ENCODE measurements at regions not wholly inside any gene's neighbourhood (a gene's known extent, or its start where the extent isn't known, plus 50 kb on each side); places are given as distances from the start of the nearest gene placed in this dataset.
"Not testable (repeated sequence)": the region's sequence is repeated elsewhere in the genome, so short reads cannot be mapped to it uniquely, and the experiment has no call there.

GRCh38 chr3:144865948-144866347, 894.3 kb downstream of the DIPK2A start:
- no peak overlapping the region for H3K4me3 ChIP-seq
- peaks cover 0 to 9% of the 10 kb centered on the region in 2 donors for H3K4me1 ChIP-seq (replicated peaks in 1 of 2)
- in situ Hi-C loops (cut with MboI; ENCODE audit: low pct_unique_long_range_greater_than_20kb in 2 of 9, low sequenced_read_pairs in 9 of 9, unreplicated experiment in 9 of 9) = no loop called here
- peak in 5 of 8 experiments; percentile 13 to 79 (median 50) for ATAC-seq (replicated peaks in 6 of 8)
- no peak overlapping the region for H3K27ac ChIP-seq

GRCh38 chr3:144866476-144866875, 894.9 kb downstream of the DIPK2A start:
- 0 to 100% (median 85%) methylated on average over 1 to 2 of the region's 2 CpGs for whole genome bisulfite sequencing, 10 experiments
- in situ Hi-C loops (cut with MboI; ENCODE audit: low pct_unique_long_range_greater_than_20kb in 2 of 9, low sequenced_read_pairs in 9 of 9, unreplicated experiment in 9 of 9) = no loop called here
- H3K4me1 ChIP-seq (replicated peaks in 1 of 2) = peaks cover 0 to 9% of the 10 kb centered on the region in 2 donors
- no peak overlapping the region for H3K27ac ChIP-seq
- no peak overlapping the region for H3K4me3 ChIP-seq
- no peak for ATAC-seq (replicated peaks in 6 of 8)

DNA sequence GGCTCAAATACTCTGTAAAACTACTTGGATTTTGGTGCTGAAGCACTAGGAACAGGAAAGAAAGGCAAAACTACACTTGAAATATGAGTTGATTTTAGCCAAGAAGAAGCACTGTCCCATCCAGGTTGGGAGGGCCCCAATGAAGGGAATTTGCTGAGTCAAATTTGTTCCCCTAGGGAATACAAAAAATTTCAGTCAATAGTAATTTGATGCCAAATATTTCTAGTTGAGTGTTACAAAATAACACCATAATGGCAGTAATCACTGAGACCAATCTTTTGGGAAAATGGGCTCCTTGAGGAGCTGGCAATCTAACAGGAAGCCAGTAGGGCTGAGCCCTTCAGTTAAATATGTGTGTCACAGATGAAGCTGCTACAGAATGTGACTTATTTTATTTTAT, 896.9 kb downstream of the DIPK2A start:
- H3K27ac ChIP-seq = no peak overlapping the region
- H3K4me1 ChIP-seq (replicated peaks in 1 of 2) = peaks cover 0 to 9% of the 10 kb centered on the region in 2 donors
- ATAC-seq (replicated peaks in 6 of 8) = no peak
- in situ Hi-C loops (cut with MboI; ENCODE audit: low pct_unique_long_range_greater_than_20kb in 2 of 9, low sequenced_read_pairs in 9 of 9, unreplicated experiment in 9 of 9) = no loop called here
- no peak overlapping the region for H3K4me3 ChIP-seq

- no peak overlapping the region for H3K27ac ChIP-seq
- WGBS, 10 experiments = 70 to 100% (median 94%) methylated on average over 1 of the region's 1 CpG; no CpG with 5 or more reads in 4 of the 10 experiments
- no peaks in the 10 kb centered on the region for H3K4me1 ChIP-seq (replicated peaks in 1 of 2)
- H3K4me3 ChIP-seq = no peak overlapping the region
- in situ Hi-C loops (cut with MboI; ENCODE audit: low pct_unique_long_range_greater_than_20kb in 2 of 9, low sequenced_read_pairs in 9 of 9, unreplicated experiment in 9 of 9) = no loop called here
- peak in 3 of 8 experiments; percentile 53 to 58 (median 58) for ATAC-seq (replicated peaks in 6 of 8)
These were observed 901.4 kb downstream of the DIPK2A start for GRCh38 chr3:144873066-144873465.

GRCh38 chr3:144875211-144875610, 903.6 kb downstream of the DIPK2A start:
- in situ Hi-C loops (cut with MboI; ENCODE audit: low pct_unique_long_range_greater_than_20kb in 2 of 9, low sequenced_read_pairs in 9 of 9, unreplicated experiment in 9 of 9) = no loop called here
- ATAC-seq (replicated peaks in 6 of 8) = no peak

GRCh38 chr3:144877356-144877755, 905.7 kb downstream of the DIPK2A start:
- H3K4me3 ChIP-seq = no peak overlapping the region
- no peak for ATAC-seq (replicated peaks in 6 of 8)
- in situ Hi-C loops (cut with MboI; ENCODE audit: low pct_unique_long_range_greater_than_20kb in 2 of 9, low sequenced_read_pairs in 9 of 9, unreplicated experiment in 9 of 9) = no loop called here
- no peak overlapping the region for H3K27ac ChIP-seq
- WGBS, 10 experiments = 33 to 100% (median 84%) methylated on average over 3 to 9 of the region's 9 CpGs
- H3K4me1 ChIP-seq (replicated peaks in 1 of 2) = no peaks in the 10 kb centered on the region

More at GRCh38 chr3:144875211-144875610, 903.6 kb downstream of the DIPK2A start:
- Histone ChIP-seq H3K4me1 (replicated peaks in 1 of 2) (no peaks in the 10 kb centered on the region), H3K27ac (no peak overlapping the region), H3K4me3 (no peak overlapping the region)

DNA sequence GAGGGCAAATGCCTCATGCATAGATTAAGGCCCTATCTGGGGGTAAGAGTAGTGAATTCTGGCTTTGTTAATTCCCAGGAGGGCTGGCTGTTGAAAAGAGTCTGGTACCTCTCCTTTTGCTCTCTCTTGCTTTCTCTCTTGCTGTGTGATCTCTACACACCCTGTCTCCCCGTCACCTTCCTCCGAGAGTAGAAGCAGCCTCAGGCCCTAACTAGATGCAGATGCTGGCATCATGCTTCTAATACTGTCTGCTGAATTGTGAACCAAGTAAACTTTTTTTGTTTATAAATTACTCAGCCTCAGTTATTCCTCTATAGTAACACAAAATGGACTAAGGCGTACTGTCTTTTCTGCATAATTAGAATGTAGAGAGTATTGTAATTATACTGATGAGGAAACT, 908.1 kb downstream of the DIPK2A start:
- ATAC-seq (replicated peaks in 6 of 8) = no peak
- in situ Hi-C loops (cut with MboI; ENCODE audit: low pct_unique_long_range_greater_than_20kb in 2 of 9, low sequenced_read_pairs in 9 of 9, unreplicated experiment in 9 of 9) = no loop called here
- WGBS, 10 experiments = 19 to 100% (median 90%) methylated on average over 1 to 3 of the region's 3 CpGs; no CpG with 5 or more reads in 1 of the 10 experiments
- H3K27ac ChIP-seq = no peak overlapping the region
- no peak overlapping the region for H3K4me3 ChIP-seq
- H3K4me1 ChIP-seq (replicated peaks in 1 of 2) = no peaks in the 10 kb centered on the region

DNA sequence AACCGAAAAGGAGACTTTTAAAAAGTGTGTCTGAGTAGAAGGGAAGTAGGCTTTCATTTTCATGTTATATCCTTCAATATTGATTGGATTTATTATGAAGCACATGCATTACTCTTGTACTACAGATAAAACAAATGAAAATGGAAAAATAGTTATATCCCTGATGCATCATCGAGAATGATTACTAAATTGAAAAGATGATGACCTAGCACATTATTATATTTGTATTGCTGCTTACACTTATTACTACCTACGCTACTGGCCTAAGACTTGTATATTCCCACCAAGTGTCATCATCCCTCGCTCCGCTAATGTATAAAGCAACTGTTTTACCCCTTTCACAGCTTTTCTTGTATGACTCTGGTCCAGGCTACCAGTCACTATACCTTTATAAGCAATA, 922.4 kb downstream of the DIPK2A start:
- ATAC-seq (replicated peaks in 6 of 8) = no peak
- no peak overlapping the region for H3K27ac ChIP-seq
- H3K4me3 ChIP-seq = no peak overlapping the region
- in situ Hi-C loops (cut with MboI; ENCODE audit: low pct_unique_long_range_greater_than_20kb in 2 of 9, low sequenced_read_pairs in 9 of 9, unreplicated experiment in 9 of 9) = no loop called here
- 37 to 100% (median 88%) methylated on average over 2 to 5 of the region's 5 CpGs for WGBS, 10 experiments
- H3K4me1 ChIP-seq (replicated peaks in 1 of 2) = peaks cover 0 to 6% of the 10 kb centered on the region in 2 donors

DNA sequence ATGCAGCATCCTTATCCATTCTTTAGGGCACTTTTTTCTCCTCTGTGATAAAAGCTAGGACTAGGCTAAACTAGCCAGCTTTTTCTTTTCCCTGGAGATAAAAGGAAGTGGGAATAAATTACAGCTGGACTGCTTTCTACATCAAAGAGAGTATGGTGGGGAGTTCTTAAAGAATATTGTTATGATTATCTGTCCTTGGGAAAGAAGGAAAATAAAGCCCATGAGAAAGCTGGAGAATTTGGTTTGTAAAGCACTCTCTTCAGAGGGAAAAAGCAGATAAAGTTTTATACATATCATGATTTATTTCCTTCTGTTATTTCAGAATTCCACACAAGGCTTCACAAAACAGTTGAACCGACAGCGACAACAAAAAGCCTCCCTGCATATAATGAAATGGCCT, 923.0 kb downstream of the DIPK2A start:
- no peak overlapping the region for H3K4me3 ChIP-seq
- 7 to 71% (median 61%) methylated on average over 1 to 2 of the region's 2 CpGs; no CpG with 5 or more reads in 2 of the 10 experiments for WGBS, 10 experiments
- H3K4me1 ChIP-seq (replicated peaks in 1 of 2) = peaks cover 0 to 6% of the 10 kb centered on the region in 2 donors
- in situ Hi-C loops (cut with MboI; ENCODE audit: low pct_unique_long_range_greater_than_20kb in 2 of 9, low sequenced_read_pairs in 9 of 9, unreplicated experiment in 9 of 9) = no loop called here
- H3K27ac ChIP-seq = no peak overlapping the region
- ATAC-seq (replicated peaks in 6 of 8) = peak in 4 of 8 experiments; percentile 32 to 48 (median 40)

GRCh38 chr3:144900366-144900765, 928.7 kb downstream of the DIPK2A start:
- in situ Hi-C loops (cut with MboI; ENCODE audit: low pct_unique_long_range_greater_than_20kb in 2 of 9, low sequenced_read_pairs in 9 of 9, unreplicated experiment in 9 of 9) = no loop called here
- H3K4me1 ChIP-seq (replicated peaks in 1 of 2) = no peaks in the 10 kb centered on the region
- H3K27ac ChIP-seq = no peak overlapping the region
- no peak overlapping the region for H3K4me3 ChIP-seq
- no peak for ATAC-seq (replicated peaks in 6 of 8)

DNA sequence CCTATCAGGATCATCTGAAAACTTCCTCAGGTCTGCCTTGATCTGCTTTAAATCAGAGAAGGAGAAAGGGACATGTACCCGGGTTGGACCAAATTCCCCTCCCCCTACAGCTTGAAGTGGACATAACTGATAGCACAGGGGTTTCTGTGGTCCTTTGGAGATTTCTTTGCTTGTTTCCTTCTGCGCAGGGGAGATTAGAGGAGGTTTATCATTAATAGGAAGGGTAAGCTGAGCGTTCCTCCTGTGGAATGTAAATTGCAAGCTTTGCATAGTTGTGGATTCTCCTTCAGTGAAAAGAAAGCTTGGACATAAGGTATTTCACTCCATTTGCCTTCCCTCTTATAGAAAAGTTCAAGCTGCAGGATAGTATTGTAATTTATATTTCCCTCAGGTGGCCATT, 936.0 kb downstream of the DIPK2A start:
- 0 to 78% (median 60%) methylated on average over 1 to 3 of the region's 3 CpGs; no CpG with 5 or more reads in 2 of the 10 experiments for WGBS, 10 experiments
- not testable (repeated sequence) for H3K27ac ChIP-seq

DNA sequence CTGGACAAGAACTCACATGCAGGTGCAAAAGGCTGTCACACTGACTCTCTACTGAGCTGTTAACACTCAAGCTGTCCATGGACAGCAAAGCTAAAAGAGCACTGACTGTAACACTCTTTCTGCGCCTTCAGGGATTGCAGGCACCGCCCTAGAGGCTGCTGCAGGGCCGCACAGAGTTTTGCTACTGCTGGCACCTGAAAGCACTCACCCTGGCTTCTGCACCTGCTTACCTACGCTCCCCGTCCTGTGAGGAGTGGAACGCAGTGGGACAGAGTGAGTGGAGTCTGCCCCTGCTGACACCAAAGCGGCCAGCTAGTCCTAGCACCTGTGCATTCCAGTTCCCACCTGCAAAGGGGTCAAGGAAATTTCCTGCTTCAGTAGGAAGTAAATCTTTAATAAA, 941.3 kb downstream of the DIPK2A start:
- H3K27ac ChIP-seq = no peak overlapping the region
- WGBS, 10 experiments = 15 to 100% (median 87%) methylated on average over 1 to 6 of the region's 7 CpGs; no CpG with 5 or more reads in 3 of the 10 experiments
- in situ Hi-C loops (cut with MboI; ENCODE audit: low pct_unique_long_range_greater_than_20kb in 2 of 9, low sequenced_read_pairs in 9 of 9, unreplicated experiment in 9 of 9) = no loop called here
- H3K4me1 ChIP-seq (replicated peaks in 1 of 2) = no peaks in the 10 kb centered on the region
- no peak for ATAC-seq (replicated peaks in 6 of 8)
- no peak overlapping the region for H3K4me3 ChIP-seq

More for the DNA sequence above, 936.0 kb downstream of the DIPK2A start:
- H3K4me1 ChIP-seq (replicated peaks in 1 of 2); H3K4me3 ChIP-seq; in situ Hi-C loops (cut with MboI; ENCODE audit: low pct_unique_long_range_greater_than_20kb in 2 of 9, low sequenced_read_pairs in 9 of 9, unreplicated experiment in 9 of 9); ATAC-seq (replicated peaks in 6 of 8): not testable (repeated sequence)

DNA sequence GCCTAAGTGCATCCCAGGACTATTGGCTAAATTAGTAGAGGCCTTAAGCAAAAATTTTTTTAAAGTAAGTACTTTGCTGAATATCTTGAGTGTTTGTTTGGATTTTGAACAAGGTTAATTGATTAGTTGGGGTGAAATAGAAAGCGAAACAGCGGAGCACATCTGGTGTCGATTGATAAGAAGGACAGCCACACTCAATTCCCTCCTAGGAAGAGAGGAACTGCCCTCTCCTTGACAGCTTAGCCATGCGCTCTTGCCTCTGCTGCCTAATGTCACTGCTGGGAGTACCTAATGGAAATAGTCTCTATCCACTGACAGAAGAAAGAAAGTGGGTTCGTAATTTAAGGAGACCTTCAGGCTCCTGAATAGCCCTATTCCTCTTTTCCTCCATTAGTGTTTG, 943.6 kb downstream of the DIPK2A start:
- H3K27ac ChIP-seq = no peak overlapping the region
- no peaks in the 10 kb centered on the region for H3K4me1 ChIP-seq (replicated peaks in 1 of 2)
- ATAC-seq (replicated peaks in 6 of 8) = no peak
- in situ Hi-C loops (cut with MboI; ENCODE audit: low pct_unique_long_range_greater_than_20kb in 2 of 9, low sequenced_read_pairs in 9 of 9, unreplicated experiment in 9 of 9) = no loop called here
- no peak overlapping the region for H3K4me3 ChIP-seq
- WGBS, 10 experiments = 6 to 100% (median 83%) methylated on average over 2 to 5 of the region's 5 CpGs; no CpG with 5 or more reads in 3 of the 10 experiments

DNA sequence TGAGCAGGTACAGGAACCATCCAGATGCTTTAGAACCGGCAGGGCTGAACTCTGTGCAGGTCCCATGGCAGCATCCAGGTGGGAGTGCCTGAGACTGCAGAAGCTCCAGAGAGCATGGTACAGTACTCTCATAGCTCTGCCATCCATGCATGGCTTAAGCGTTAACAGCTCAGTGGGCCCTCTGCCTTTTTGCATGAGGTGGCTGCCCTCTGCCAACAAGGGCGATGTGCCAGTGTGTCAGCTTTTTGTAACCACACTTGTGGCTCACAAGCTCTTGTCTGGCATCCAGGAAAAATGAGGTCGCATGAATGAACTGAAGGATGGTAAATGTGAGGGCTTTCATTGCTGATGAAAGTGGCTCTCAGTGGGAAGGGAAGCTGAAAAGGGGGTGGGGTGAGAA, 950.1 kb downstream of the DIPK2A start:
- no peak for ATAC-seq (replicated peaks in 6 of 8)
- Histone ChIP-seq H3K4me3 (no peak overlapping the region), H3K4me1 (replicated peaks in 1 of 2) (no peaks in the 10 kb centered on the region), H3K27ac (no peak overlapping the region)
- in situ Hi-C loops (cut with MboI; ENCODE audit: low pct_unique_long_range_greater_than_20kb in 2 of 9, low sequenced_read_pairs in 9 of 9, unreplicated experiment in 9 of 9) = no loop called here
- WGBS, 10 experiments = 20 to 100% (median 50%) methylated on average over 1 to 3 of the region's 4 CpGs; no CpG with 5 or more reads in 6 of the 10 experiments

All from motor neuron (in vitro differentiated cells).